Activated T-cell treated with anti-CD3 and anti-CD28 coated beads, Interleukin-2, amount 50 U/mL, for 1 hour (primary cell): ENCODE measurements at regions not wholly inside any gene's neighbourhood (a gene's known extent, or its start where the extent isn't known, plus 50 kb on each side); places are given as distances from the start of the nearest gene placed in this dataset.

Experiments
- DNase-seq: peaks from one replicate; pipeline ENCODE4 v3.0.0-alpha.2; 2020

DNA sequence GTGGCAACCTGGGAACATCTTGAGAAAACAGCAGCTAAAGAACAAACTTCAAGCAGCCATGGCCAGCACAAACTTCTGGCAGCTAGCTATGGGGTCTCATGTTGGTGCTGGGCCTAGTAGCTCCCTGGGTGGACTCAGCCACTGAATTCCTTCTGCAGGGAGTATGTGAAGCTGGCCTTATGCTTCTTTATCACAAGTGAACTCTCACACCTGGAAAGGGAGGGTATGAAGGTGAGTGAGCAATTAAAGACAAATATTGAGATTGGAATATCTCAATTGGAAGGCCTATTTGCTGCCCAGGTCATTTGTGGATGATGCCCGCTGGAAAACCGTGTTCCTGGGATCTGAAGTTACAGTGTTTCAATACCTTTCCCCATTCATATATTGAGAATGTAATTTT lies 153.3 kb upstream of the RPS6KA3 start:
- DNase-seq = no peak

GRCh38 chrX:20418379-20419150 lies 151.9 kb upstream of the RPS6KA3 start:
- no peak for DNase-seq

GRCh38 chrX:20414762-20415445 lies 148.2 kb upstream of the RPS6KA3 start:
- DNase-seq = no peak

DNA sequence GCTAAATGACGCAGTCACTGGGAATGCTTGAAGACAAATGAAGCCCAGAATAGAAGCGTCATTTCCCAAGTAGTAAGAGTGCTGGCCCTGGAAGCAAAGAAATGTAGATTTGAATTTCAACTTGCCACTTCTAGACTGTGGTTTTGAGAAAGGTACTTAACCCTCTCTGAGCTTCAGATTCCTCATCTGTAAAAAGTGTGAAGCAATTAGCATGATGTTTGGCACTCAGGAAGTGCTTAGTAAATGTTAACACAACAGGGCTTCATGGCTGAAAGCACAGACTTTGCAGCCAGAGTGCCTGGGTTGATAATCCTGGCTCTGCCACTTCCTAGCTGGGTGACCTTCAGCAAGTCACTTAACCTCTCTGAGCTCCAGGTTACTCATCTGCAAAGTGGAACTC lies 147.4 kb upstream of the RPS6KA3 start:
- DNase-seq = no peak

DNA sequence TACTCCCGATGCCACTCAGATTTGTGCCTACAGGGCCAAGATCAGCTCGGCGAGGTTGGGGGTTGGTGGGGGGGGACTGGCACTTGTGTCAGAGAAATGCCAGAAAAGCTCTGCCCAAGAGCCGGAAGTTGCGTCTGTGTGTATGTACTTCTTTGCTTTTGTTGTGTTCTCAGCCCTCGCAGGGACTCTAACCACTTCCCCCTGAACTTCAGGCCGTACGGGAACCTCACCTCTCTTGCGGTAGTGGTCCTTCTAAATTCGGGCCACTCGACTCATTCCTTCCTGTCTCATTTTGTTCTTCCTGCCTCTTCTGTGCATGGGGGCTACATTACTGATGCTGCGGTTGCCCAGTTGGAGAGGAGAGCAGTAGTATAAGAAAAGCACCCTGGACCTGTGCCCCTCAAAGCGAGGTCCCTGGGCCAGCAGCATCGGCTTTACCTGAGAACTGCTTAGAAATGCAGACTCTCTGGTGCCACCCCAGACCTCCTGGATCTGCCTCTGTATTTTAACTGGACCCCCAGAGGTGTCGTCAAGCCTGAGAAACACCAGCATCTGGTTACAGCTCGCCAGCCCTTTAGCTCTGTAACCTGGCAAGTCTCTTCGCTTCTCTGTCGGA lies 146.3 kb upstream of the RPS6KA3 start:
- DNase-seq = peak; percentile 39

GRCh38 chrX:20410540-20410939 lies 143.8 kb upstream of the RPS6KA3 start:
- no peak for DNase-seq

DNA sequence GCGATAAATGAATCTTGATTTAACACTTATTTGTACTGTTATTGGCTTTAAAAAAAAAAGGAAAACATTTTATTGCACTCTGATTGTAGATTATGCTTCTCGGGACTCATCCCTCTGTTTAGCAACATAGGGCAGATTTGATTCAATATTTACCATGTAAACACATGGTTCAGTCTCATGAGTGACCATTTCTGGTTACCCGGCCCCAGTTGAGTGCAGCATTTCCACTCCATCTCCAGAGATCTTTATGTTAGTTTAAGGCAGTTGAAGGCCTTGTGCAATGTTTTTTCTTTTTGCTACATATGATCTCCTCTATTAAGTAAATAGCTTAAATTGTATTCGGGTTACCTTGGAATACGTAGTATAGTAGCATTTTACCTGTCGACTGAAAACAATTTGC lies 143.3 kb upstream of the RPS6KA3 start:
- DNase-seq = no peak

DNA sequence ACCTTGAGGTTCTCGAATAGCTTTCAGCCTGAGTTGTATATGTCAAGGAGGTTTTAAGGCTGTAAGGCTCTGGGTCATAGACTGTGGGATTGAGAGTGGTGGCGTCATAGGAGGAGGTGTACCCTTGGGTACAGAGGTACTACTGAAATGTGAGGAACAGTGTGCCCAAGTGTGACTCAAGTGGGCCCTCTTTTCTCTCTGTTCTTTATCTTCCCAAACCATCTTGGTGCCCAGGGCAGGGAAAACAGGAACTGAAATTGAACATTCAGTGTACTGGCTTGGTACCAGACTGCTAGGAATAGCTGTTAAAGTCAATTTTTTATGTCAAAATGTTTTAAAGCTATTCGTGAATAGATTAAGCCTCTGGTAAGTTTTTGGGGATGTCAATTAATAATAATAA lies 136.2 kb upstream of the RPS6KA3 start:
- no peak for DNase-seq

DNA sequence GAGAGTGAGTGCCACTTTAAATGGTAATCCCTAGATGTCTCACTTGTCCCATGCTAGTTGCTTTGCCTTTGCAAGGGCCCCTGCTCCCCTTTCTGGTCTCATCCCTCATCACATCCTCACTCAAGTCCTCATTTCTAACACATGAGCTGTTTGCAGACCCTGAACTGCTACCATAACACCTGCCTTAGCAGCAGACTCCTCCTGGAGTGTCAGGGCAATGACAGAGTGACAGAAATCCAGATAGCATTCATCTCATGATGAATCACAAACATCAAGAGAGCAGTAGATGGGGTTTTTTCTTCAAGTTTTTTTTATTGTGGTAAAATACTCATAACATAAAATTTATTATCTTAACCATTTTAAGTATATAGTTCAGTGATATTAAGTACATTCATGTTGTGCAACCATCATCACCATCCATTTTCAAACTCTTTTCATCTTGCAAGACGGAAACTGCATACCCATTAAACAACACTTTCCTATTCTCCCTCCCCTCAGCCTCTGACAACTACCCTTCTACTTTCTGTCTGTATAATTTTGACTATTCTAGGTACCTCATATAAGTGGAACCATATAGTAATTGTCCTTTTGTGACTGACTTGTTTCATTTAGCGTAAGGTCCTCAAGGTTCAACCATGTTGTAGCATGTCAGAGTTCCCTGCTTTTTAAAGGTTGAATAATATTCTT lies 133.2 kb upstream of the RPS6KA3 start:
- no peak for DNase-seq

DNA sequence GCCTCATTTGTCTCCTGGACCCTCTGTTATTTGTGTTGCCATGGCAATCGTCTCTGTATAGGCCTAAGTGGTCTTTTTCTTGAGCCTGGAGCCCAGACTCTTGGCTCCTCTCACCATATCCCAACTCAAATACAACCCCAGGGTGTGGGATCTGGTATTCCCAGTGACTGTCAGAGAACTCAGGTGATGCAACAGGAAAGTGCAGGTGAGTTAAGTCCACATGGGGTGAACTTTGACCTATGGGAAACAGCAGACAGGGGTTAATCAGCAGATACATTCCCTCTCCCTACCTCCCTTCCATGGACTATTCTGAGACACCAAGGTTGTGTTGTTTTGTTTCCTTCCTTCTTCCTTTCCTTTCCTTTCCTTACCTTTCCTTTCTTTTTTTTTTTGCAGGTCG lies 130.9 kb upstream of the RPS6KA3 start:
- no peak for DNase-seq

DNA sequence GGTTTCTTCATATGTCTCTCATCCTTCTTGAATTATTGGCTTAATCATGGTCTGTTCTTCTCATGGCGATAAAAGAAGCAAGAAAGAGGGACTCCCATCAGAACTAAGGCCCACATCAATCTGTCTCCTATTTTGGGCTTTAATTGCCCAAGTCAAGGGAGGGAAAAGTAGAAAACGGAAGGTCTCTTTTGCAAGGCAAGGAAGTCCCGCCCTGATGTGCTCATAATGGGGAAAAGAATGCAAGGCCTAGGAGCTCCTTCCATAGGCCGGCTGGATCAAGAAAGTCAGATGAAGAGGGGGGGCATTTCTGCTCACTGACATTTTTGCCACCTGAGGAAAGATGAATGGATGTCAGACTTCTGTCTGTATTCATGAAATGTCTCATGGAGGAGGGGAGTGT lies 127.7 kb upstream of the RPS6KA3 start:
- DNase-seq = no peak

- no peak for DNase-seq
These were observed 127.2 kb upstream of the RPS6KA3 start for GRCh38 chrX:20393944-20394343.

GRCh38 chrX:20388594-20388993 lies 121.9 kb upstream of the RPS6KA3 start:
- no peak for DNase-seq

GRCh38 chrX:20383477-20383876 lies 116.8 kb upstream of the RPS6KA3 start:
- no peak for DNase-seq

GRCh38 chrX:20382518-20383297 lies 116.0 kb upstream of the RPS6KA3 start:
- DNase-seq = no peak

DNA sequence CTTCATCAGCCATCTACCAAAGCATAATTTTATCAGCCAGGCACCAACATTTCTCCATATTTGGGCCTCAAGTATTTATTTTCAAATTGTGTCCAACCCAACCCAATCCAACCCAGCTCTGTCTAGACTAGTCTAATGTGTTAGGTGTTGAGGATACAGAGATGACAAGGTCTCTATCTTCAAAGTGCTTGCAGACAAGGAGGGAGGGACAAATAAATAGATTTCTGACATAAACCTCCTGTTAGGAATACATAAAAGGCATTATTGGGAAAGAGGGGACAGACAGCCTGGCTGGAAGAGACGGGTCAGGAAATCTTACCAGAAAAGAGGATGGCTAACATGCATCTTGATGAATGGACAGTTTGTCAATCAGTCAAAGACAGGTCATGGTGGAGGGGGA lies 115.4 kb upstream of the RPS6KA3 start:
- DNase-seq = no peak

DNA sequence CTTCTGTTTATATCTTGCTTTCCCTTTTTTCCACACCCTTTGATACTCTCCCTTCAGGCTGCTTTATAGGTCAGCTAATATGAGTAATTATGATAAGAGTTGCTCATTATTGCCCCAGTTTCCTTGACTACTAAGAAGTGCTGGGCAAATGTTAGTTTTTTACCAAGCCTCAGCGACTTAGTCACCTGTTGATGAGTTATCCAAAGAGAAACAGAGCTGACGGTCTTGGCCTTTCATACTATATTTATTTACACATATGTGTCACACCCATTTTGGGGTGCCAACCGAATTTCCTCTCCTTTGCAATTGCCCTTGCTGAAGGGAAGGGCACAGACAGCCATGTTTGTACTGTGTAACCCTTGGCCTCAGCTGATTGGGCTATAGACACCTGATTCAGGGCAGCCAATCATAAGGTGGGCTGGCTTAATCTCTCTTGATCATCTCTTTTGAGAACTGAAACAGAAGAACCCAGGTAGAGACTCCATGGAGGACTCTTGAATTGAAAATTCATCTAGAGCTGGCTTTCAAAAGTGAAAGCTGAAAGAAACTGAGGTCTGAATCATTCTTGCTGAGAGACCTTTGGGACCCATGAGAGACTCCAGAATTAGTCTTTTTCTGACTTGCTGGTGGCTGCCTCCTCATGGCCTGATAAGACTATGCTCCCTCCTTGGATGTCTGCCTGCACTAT lies 111.7 kb upstream of the RPS6KA3 start:
- DNase-seq = no peak

DNA sequence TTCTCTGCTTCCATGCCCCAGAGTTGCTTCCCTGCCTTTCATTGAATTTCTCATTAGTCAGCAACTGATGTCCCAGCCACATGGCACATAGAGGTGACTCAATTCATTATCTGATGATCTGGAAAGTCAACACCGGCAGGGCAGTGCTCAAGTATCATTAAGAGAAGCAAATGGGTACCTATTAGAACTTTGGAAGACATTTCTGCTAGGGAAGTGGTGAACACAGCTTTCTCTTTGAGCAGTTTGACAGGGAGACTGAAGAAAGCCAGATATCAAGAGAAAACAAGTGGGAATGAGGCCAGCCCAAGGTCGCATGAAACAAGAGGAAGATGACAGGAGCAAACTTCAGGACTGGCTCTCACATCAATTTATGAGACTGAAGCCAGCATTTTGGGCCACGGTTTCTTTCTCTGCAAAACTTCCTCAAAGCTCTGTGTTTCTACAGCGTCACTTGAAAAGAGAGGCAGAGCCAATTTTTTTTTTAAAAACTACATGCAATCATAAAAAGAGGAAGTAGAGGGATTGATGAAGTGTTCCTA lies 108.3 kb upstream of the RPS6KA3 start:
- DNase-seq = no peak

DNA sequence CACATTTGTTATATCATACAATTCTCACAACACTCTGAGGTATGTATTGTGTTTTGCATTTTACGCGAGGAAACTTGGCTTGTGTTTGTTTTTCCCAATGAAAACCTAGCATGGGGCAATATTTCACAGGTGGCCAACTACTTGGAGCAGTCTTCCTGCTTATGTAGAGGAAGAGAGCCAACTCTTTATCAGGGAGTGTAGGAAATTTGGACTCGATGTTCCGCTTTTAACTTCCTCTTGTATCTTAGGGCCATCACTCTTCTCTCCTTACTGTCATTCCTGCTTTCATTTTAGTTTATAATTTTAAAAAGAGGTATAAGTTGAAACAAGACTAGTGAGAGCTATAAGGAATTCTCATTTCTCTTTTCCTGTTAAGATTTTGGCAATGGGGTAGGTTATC lies 107.7 kb upstream of the RPS6KA3 start:
- no peak for DNase-seq

DNA sequence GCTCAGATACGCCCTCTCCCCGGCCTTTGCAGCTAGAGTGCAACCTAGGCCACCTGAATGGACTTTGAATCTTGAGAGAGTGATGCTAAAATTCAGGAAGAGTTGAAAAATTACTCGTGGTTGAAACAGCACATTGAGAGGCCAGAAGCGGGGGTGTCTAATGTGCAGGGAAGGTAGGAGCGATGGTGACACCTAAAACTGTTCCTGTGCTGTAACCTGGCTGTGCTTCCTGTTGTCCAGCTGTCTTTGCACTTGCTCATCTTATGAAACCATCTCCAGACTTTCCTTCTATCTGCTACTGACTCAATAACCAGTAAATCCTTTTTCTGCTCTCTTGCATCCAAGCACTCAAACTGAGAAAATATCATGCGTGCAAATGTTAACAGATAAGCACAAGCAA lies 106.4 kb upstream of the RPS6KA3 start:
- DNase-seq = no peak

DNA sequence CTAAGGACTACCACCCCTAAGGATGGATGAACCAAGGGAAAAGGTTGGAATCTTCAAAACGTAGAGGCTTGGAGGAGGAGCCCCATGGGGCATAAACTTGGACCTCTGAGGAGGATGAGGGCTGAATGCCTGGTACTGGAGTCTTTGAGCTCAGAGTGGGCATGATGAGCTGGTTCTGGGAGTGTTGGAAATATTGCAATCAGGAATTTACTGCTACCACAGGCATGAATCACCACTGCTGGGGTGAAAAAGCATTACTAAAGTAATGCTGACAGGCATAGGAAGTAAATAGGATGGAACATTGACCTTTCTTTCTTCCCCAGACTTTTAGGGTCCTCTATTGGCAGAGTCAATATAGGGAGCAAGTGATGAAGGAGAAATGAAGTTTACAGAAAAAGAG lies 105.8 kb upstream of the RPS6KA3 start:
- no peak for DNase-seq

DNA sequence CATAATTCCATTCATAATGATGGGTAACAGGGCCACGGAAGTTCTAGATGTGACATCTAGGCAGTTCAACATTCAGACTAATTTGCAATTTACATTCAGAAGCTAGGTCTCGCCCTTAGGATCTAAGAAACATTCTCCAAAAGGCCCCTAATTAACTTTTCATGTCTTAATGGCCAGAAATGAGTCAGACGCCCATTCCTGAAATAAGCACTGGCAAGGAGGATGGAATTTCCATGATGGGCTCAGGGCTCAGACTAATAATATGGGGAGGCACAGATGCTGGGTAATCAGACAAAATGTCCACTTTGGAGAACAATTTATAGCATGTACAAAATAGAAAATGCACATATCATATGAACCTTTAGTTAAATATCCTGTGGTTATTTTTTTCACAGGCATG lies 102.8 kb upstream of the RPS6KA3 start:
- no peak for DNase-seq
